HUES64 (cell line): ENCODE measurements at regions not wholly inside any gene's neighbourhood (a gene's known extent, or its start where the extent isn't known, plus 50 kb on each side); places are given as distances from the start of the nearest gene placed in this dataset.
"Not testable (repeated sequence)": the region's sequence is repeated elsewhere in the genome, so short reads cannot be mapped to it uniquely, and the experiment has no call there.

Experiments
- H3K27ac ChIP-seq: 2 replicates; pipeline ENCODE4 v1.7.0; 2013; ENCODE audit warnings: low read depth, low read length, inconsistent platforms
- H3K27me3 ChIP-seq: 2 replicates; pipeline ENCODE4 v1.6.1; 2013; ENCODE audit warnings: mild to moderate bottlenecking, low read length; ENCODE audit not compliant: insufficient read depth
- H3K36me3 ChIP-seq: 2 replicates; pipeline ENCODE4 v1.6.1; 2013; ENCODE audit warnings: mild to moderate bottlenecking, low read length; ENCODE audit not compliant: insufficient read depth
- H3K4me1 ChIP-seq: 2 replicates; pipeline ENCODE4 v1.6.1; 2013; ENCODE audit warnings: mild to moderate bottlenecking, low read length, moderate library complexity; ENCODE audit not compliant: insufficient read depth
- H3K4me3 ChIP-seq: 2 replicates; pipeline ENCODE4 v1.5.1; 2013; ENCODE audit warnings: mild to moderate bottlenecking, low read length, moderate library complexity
- H3K9ac ChIP-seq: 2 replicates; pipeline ENCODE4 v1.6.1; 2013; ENCODE audit warnings: mild to moderate bottlenecking, low read depth, low read length
- H3K9me3 ChIP-seq: 2 replicates; pipeline ENCODE4 v1.6.1; 2013; ENCODE audit warnings: low read depth, low read length; ENCODE audit not compliant: insufficient read depth
- WGBS: fragments of 150-250, 120-280 bp; methylation state at CpG from one replicate; pipeline ENCODE4 v1.1.7; 2013; ENCODE audit warnings: missing lambda C conversion rate; 5-methylcytosine and 5-hydroxymethylcytosine counted together

GRCh38 chr16:31745900-31746299 is 127.7 kb upstream of the ZNF267 start:
- Histone ChIP-seq H3K27me3 (no peaks in the 10 kb centered on the region), H3K9ac (no peak overlapping the region), H3K9me3 (peaks cover 70% of the 10 kb centered on the region), H3K4me3 (no peak overlapping the region), H3K27ac (no peak overlapping the region), H3K36me3 (peaks cover 9% of the 10 kb centered on the region; the same call in 1 of the 2 replicates), H3K4me1 (no peaks in the 10 kb centered on the region)
- WGBS: 92% methylated on average over 2 of the region's 2 CpGs

- H3K9me3 ChIP-seq: peaks cover 92% of the 10 kb centered on the region
- WGBS: 92% methylated on average over 5 of the region's 7 CpGs
- no peak overlapping the region for H3K9ac ChIP-seq
- no peaks in the 10 kb centered on the region for H3K27me3 ChIP-seq
- peaks cover 62% of the 10 kb centered on the region for H3K36me3 ChIP-seq
- no peaks in the 10 kb centered on the region for H3K4me1 ChIP-seq
- no peak overlapping the region for H3K27ac ChIP-seq
- no peak overlapping the region for H3K4me3 ChIP-seq
These were observed 118.5 kb upstream of the ZNF267 start for GRCh38 chr16:31754998-31755615.

GRCh38 chr16:31764103-31764502 is 109.5 kb upstream of the ZNF267 start:
- peaks cover 2% of the 10 kb centered on the region; the same call in 1 of the 2 replicates for H3K36me3 ChIP-seq
- H3K27ac ChIP-seq: no peak overlapping the region
- no peaks in the 10 kb centered on the region for H3K27me3 ChIP-seq
- peaks cover 81% of the 10 kb centered on the region for H3K9me3 ChIP-seq
- no peak overlapping the region for H3K9ac ChIP-seq
- no peak overlapping the region for H3K4me3 ChIP-seq
- H3K4me1 ChIP-seq: no peaks in the 10 kb centered on the region
- WGBS: 94% methylated on average over 2 of the region's 2 CpGs

- 96% methylated on average over 10 of the region's 10 CpGs for WGBS
- Histone ChIP-seq H3K4me1 (no peaks in the 10 kb centered on the region), H3K4me3 (no peak overlapping the region), H3K36me3 (no peaks in the 10 kb centered on the region), H3K27me3 (no peaks in the 10 kb centered on the region), H3K9ac (no peak overlapping the region), H3K9me3 (peaks cover 90% of the 10 kb centered on the region), H3K27ac (no peak overlapping the region)
These were observed 106.3 kb upstream of the ZNF267 start for GRCh38 chr16:31767267-31767666.

- Histone ChIP-seq H3K36me3 (no peaks in the 10 kb centered on the region), H3K9me3 (peaks cover 70% of the 10 kb centered on the region), H3K27me3 (no peaks in the 10 kb centered on the region), H3K27ac (no peak overlapping the region), H3K4me3 (no peak overlapping the region), H3K9ac (no peak overlapping the region), H3K4me1 (no peaks in the 10 kb centered on the region)
- 79% methylated on average over 1 of the region's 1 CpG for WGBS
These were observed 93.3 kb upstream of the ZNF267 start for GRCh38 chr16:31780342-31780741.

- no peak overlapping the region for H3K4me3 ChIP-seq
- H3K4me1 ChIP-seq: no peaks in the 10 kb centered on the region
- WGBS: 68% methylated on average over 2 of the region's 2 CpGs
- no peak overlapping the region for H3K9ac ChIP-seq
- H3K36me3 ChIP-seq: no peaks in the 10 kb centered on the region
- H3K27ac ChIP-seq: no peak overlapping the region
- H3K27me3 ChIP-seq: no peaks in the 10 kb centered on the region
- H3K9me3 ChIP-seq: peaks cover 84% of the 10 kb centered on the region
These were observed 88.5 kb upstream of the ZNF267 start for GRCh38 chr16:31785126-31785525.

- peaks cover 83% of the 10 kb centered on the region for H3K9me3 ChIP-seq
- H3K4me3 ChIP-seq: no peak overlapping the region
- H3K27ac ChIP-seq: no peak overlapping the region
- no peaks in the 10 kb centered on the region for H3K4me1 ChIP-seq
- H3K36me3 ChIP-seq: no peaks in the 10 kb centered on the region
- H3K27me3 ChIP-seq: no peaks in the 10 kb centered on the region
- H3K9ac ChIP-seq: no peak overlapping the region
- no CpG with 5 or more reads among the region's 3 CpGs for WGBS
These were observed 66.5 kb upstream of the ZNF267 start for GRCh38 chr16:31807086-31807485.

- Histone ChIP-seq H3K4me3 (no peak overlapping the region), H3K9me3 (peaks cover 64% of the 10 kb centered on the region), H3K27me3 (no peaks in the 10 kb centered on the region), H3K4me1 (no peaks in the 10 kb centered on the region), H3K9ac (no peak overlapping the region), H3K27ac (no peak overlapping the region), H3K36me3 (no peaks in the 10 kb centered on the region)
- WGBS: 68% methylated on average over 4 of the region's 5 CpGs
These were observed 62.7 kb upstream of the ZNF267 start for GRCh38 chr16:31810863-31811262.

- not testable (repeated sequence) for H3K4me3 ChIP-seq, H3K36me3 ChIP-seq, H3K9ac ChIP-seq, H3K4me1 ChIP-seq, H3K27me3 ChIP-seq, H3K27ac ChIP-seq
- WGBS: no CpG with 5 or more reads among the region's 6 CpGs
- peaks cover 51% of the 10 kb centered on the region for H3K9me3 ChIP-seq
These were observed 57.5 kb upstream of the ZNF267 start for GRCh38 chr16:31816141-31816540.

GRCh38 chr16:31819386-31819785 is 54.2 kb upstream of the ZNF267 start:
- peaks cover 69% of the 10 kb centered on the region for H3K9me3 ChIP-seq
- no peak overlapping the region for H3K4me3 ChIP-seq
- WGBS: 94% methylated on average over 38 of the region's 38 CpGs

GRCh38 chr16:31819948-31820347 is 53.7 kb upstream of the ZNF267 start:
- 98% methylated on average over 15 of the region's 16 CpGs for WGBS
- Histone ChIP-seq H3K36me3 (no peaks in the 10 kb centered on the region), H3K9ac (no peak overlapping the region), H3K27ac (no peak overlapping the region), H3K27me3 (no peaks in the 10 kb centered on the region), H3K4me3 (no peak overlapping the region), H3K9me3 (peaks cover 73% of the 10 kb centered on the region), H3K4me1 (no peaks in the 10 kb centered on the region)

More at GRCh38 chr16:31819386-31819785, 54.2 kb upstream of the ZNF267 start:
- Histone ChIP-seq H3K36me3 (no peaks in the 10 kb centered on the region), H3K27me3 (no peaks in the 10 kb centered on the region), H3K4me1 (no peaks in the 10 kb centered on the region), H3K27ac (no peak overlapping the region), H3K9ac (no peak overlapping the region)
